K562 (cell line): ENCODE measurements at regions not wholly inside any gene's neighbourhood (a gene's known extent, or its start where the extent isn't known, plus 50 kb on each side); places are given as distances from the start of the nearest gene placed in this dataset.

ENCODE experiments used
- FOSL1 ChIP-seq: fragments of 200-800 bp; sonication (Bioruptor generic); conservative IDR thresholded peaks from 2 replicates; pipeline ENCODE4 v1.6.1; 2016; ENCODE audit warnings: missing genetic modification characterization, missing compliant biosample characterization
- SMC3 ChIP-seq: conservative IDR thresholded peaks from 2 replicates; pipeline ENCODE4 v1.6.1; 2011; ENCODE audit warnings: low read depth, low read length, improper control_type of control experiment; ENCODE audit not compliant: insufficient read depth
- THRA ChIP-seq: fragments of 450-650 bp; IDR thresholded peaks from 2 replicates; pipeline ENCODE4 v1.6.1; 2017; ENCODE audit warnings: mild to moderate bottlenecking, moderate library complexity
- TF ChIP-seq, protein P1 (sequence below): fragments of 150-350 bp; IDR thresholded peaks from 2 replicates; pipeline ENCODE4 v1.6.1; 2014; ENCODE audit warnings: low read depth, mild to moderate bottlenecking, low read length, borderline replicate concordance

GRCh38 chr18:76616373-76616772 is 121.3 kb upstream of the ZNF516 start:
- TF ChIP-seq SMC3 (no peak), THRA (no peak), FOSL1 (no peak)
- TF ChIP-seq, protein P1, sequence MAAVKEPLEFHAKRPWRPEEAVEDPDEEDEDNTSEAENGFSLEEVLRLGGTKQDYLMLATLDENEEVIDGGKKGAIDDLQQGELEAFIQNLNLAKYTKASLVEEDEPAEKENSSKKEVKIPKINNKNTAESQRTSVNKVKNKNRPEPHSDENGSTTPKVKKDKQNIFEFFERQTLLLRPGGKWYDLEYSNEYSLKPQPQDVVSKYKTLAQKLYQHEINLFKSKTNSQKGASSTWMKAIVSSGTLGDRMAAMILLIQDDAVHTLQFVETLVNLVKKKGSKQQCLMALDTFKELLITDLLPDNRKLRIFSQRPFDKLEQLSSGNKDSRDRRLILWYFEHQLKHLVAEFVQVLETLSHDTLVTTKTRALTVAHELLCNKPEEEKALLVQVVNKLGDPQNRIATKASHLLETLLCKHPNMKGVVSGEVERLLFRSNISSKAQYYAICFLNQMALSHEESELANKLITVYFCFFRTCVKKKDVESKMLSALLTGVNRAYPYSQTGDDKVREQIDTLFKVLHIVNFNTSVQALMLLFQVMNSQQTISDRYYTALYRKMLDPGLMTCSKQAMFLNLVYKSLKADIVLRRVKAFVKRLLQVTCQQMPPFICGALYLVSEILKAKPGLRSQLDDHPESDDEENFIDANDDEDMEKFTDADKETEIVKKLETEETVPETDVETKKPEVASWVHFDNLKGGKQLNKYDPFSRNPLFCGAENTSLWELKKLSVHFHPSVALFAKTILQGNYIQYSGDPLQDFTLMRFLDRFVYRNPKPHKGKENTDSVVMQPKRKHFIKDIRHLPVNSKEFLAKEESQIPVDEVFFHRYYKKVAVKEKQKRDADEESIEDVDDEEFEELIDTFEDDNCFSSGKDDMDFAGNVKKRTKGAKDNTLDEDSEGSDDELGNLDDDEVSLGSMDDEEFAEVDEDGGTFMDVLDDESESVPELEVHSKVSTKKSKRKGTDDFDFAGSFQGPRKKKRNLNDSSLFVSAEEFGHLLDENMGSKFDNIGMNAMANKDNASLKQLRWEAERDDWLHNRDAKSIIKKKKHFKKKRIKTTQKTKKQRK = no peak
